Left ventricle myocardium inferior (tissue), 1 donor: ENCODE measurements at regions not wholly inside any gene's neighbourhood (a gene's known extent, or its start where the extent isn't known, plus 50 kb on each side); places are given as distances from the start of the nearest gene placed in this dataset.
"Not testable (repeated sequence)": the region's sequence is repeated elsewhere in the genome, so short reads cannot be mapped to it uniquely, and the experiment has no call there.

Experiments used
- DNase-seq: peaks from one replicate; pipeline ENCODE4 v3.0.0-alpha.2; 2020
- H3K27ac ChIP-seq: fragments of 200-600 bp; replicated peaks from 2 replicates; pipeline ENCODE4 v1.8.0; 2021
- H3K27me3 ChIP-seq: fragments of 200-600 bp; 2 replicates; pipeline ENCODE4 v1.8.0; 2021; ENCODE audit warnings: low read depth
- H3K36me3 ChIP-seq: fragments of 200-600 bp; 2 replicates; pipeline ENCODE4 v1.8.0; 2021
- H3K4me1 ChIP-seq: fragments of 200-600 bp; 2 replicates; pipeline ENCODE4 v1.8.0; 2021
- H3K4me3 ChIP-seq: fragments of 200-600 bp; 2 replicates; pipeline ENCODE4 v1.8.0; 2021; ENCODE audit warnings: mild to moderate bottlenecking, moderate library complexity
- H3K9me3 ChIP-seq: fragments of 200-600 bp; replicated peaks from 2 replicates; pipeline ENCODE4 v1.8.0; 2021
- intact Hi-C: fragments of 100-400 bp; cut with micrococcal nuclease; formaldehyde crosslinking; loops from one replicate; pipeline ENCODE4 v1.11.0; 2022
- TF ChIP-seq, protein P1 (sequence below): fragments of 200-600 bp; IDR thresholded peaks from 2 replicates; pipeline ENCODE4 v1.8.0; 2021; ENCODE audit warnings: antibody characterized with exemption, mild to moderate bottlenecking, borderline replicate concordance
- donor health status: DM: no; HTN: yes; CAD: no; lungs with severe emphysema.

DNA sequence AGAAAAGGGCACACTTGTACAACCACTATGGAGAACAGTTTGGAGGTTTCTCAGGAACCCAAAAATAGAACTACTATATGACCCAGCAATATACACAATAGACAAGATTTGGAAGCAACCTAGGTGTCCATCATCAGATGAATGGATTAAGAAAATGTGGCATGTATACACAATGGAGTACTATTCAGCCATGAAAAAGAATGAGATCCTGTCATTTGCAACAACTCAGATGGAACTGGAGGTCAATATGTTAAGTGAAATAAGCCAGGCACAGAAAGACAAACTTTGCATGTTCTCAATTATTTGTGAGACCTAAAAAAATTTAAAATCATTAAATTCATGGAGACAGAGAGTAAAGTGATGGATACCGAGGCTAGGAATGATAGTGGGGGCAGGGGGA lies 118.8 kb downstream of the ZNF467 start:
- peaks cover 7% of the 10 kb centered on the region for H3K27me3 ChIP-seq
- no peak for DNase-seq
- no peak overlapping the region for H3K27ac ChIP-seq
- TF ChIP-seq, protein P1, sequence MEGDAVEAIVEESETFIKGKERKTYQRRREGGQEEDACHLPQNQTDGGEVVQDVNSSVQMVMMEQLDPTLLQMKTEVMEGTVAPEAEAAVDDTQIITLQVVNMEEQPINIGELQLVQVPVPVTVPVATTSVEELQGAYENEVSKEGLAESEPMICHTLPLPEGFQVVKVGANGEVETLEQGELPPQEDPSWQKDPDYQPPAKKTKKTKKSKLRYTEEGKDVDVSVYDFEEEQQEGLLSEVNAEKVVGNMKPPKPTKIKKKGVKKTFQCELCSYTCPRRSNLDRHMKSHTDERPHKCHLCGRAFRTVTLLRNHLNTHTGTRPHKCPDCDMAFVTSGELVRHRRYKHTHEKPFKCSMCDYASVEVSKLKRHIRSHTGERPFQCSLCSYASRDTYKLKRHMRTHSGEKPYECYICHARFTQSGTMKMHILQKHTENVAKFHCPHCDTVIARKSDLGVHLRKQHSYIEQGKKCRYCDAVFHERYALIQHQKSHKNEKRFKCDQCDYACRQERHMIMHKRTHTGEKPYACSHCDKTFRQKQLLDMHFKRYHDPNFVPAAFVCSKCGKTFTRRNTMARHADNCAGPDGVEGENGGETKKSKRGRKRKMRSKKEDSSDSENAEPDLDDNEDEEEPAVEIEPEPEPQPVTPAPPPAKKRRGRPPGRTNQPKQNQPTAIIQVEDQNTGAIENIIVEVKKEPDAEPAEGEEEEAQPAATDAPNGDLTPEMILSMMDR, result no peak
- no peak overlapping the region for H3K4me3 ChIP-seq
- peaks cover 20% of the 10 kb centered on the region for H3K9me3 ChIP-seq
- no peaks in the 10 kb centered on the region for H3K36me3 ChIP-seq
- no peaks in the 10 kb centered on the region for H3K4me1 ChIP-seq
- intact Hi-C loops, result no loop called here

DNA sequence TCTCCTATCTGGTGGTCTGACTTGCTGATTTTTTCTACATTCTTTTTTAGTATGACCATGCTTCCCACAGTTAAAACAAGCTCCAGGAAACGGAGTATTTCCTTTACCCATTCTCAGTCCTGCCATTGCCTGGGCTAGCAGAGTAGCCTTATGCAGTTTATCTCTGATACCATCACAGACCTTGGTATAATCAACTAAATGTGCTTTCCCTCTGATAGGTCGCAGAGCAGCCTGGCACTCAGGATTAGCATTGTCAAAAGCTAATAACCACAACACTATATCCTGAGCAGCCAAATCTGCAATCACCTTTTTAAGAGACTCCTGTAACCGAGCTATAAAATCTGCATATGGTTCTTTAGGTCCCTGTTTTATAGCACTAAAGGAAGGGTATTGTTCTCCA lies 123.2 kb downstream of the ZNF467 start:
- H3K36me3 ChIP-seq, intact Hi-C loops, H3K4me1 ChIP-seq, H3K27ac ChIP-seq, H3K4me3 ChIP-seq, DNase-seq: not testable (repeated sequence)
- H3K9me3 ChIP-seq, result peaks cover 20% of the 10 kb centered on the region
- H3K27me3 ChIP-seq, result peaks cover 12% of the 10 kb centered on the region

DNA sequence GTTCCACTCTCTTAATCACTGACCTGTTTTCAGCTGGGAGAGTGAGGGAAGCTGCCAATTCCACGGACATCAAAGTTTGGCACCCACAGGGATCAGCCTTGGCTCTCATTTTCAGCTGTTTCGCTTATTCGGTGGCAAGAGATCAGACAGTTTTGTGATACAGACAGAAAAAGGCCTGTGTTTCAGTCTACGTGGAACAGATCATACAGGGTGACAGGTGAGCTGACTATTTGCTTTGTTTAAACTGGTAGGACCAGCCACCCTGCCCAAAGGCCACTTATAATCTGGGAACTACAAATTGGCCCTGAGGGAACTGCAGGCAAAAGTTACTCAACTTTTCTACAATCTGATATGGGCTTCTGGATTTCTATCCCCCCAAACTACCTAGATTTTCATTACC lies 128.6 kb downstream of the ZNF467 start:
- intact Hi-C loops, result no loop called here
- no peak for DNase-seq
- no peaks in the 10 kb centered on the region for H3K36me3 ChIP-seq
- TF ChIP-seq, protein P1, result no peak
- no peaks in the 10 kb centered on the region for H3K9me3 ChIP-seq
- H3K27ac ChIP-seq, result no peak overlapping the region
- H3K4me1 ChIP-seq, result no peaks in the 10 kb centered on the region
- no peak overlapping the region for H3K4me3 ChIP-seq
- H3K27me3 ChIP-seq, result peaks cover 5% of the 10 kb centered on the region

DNA sequence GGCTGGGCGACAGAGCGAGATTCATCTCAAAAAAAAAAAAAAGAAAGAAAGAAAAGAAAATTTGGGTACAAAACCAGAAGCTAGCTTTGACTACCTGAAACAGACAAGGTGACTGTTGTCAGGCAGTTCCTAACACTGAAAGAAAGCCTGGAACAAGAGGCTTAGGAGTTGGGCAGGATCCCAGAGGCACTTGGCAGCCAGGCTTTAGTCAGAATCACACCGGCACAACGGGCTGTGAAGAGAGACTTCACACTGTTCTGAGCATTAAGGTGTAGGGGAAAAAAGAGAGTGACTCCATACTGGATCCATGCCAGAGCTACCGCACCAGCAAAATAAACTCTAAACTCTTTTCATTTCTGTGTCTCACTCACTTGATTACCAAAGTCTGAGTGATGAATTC lies 130.8 kb downstream of the ZNF467 start:
- Histone ChIP-seq H3K9me3 (no peaks in the 10 kb centered on the region), H3K36me3 (no peaks in the 10 kb centered on the region), H3K4me3 (no peak overlapping the region), H3K27me3 (peaks cover 13% of the 10 kb centered on the region), H3K27ac (peak overlapping the region; percentile 16), H3K4me1 (no peaks in the 10 kb centered on the region)
- peak; percentile 53 for DNase-seq
- TF ChIP-seq, protein P1, result no peak
- intact Hi-C loops, result no loop called here

DNA sequence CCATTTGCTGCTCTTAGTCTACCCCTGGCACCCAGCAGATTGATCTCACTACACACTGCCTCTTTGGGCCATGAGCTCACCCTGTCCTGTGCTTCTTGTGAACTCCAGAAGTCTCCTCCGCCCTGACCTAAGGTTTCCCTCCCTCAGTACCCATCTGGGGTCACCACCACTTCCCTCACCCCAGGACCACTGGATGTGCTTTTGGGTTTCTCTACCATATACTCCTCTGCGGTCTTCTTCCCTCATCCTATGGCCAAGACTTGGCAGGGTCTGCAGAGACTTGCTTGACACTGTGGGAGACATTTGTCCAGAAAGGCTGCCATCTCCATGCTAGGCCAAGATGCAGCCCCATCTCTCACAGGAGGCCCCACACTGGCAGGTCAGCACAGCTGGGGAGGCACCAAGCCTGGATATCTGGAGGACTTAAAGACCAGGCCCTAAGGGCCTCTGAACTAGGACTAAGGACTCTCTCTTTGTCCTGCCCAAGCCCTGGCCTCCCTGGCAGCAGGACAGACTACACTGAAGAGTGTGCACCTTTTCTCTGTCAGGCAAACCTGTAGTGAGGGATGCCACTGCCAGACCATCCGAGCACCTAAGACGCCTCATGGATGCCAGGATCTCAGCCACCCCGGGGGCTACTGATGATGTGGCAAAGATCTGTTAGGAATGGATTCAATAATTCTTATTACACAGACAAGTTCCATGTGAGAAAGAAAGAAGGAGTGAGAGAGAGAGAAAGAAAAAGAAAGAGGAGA lies 134.6 kb downstream of the ZNF467 start:
- Histone ChIP-seq H3K4me3 (no peak overlapping the region), H3K36me3 (no peaks in the 10 kb centered on the region), H3K4me1 (no peaks in the 10 kb centered on the region), H3K27ac (no peak overlapping the region), H3K9me3 (no peaks in the 10 kb centered on the region), H3K27me3 (peaks cover 31% of the 10 kb centered on the region)
- intact Hi-C loops, result no loop called here
- no peak for DNase-seq
- TF ChIP-seq, protein P1, result no peak

DNA sequence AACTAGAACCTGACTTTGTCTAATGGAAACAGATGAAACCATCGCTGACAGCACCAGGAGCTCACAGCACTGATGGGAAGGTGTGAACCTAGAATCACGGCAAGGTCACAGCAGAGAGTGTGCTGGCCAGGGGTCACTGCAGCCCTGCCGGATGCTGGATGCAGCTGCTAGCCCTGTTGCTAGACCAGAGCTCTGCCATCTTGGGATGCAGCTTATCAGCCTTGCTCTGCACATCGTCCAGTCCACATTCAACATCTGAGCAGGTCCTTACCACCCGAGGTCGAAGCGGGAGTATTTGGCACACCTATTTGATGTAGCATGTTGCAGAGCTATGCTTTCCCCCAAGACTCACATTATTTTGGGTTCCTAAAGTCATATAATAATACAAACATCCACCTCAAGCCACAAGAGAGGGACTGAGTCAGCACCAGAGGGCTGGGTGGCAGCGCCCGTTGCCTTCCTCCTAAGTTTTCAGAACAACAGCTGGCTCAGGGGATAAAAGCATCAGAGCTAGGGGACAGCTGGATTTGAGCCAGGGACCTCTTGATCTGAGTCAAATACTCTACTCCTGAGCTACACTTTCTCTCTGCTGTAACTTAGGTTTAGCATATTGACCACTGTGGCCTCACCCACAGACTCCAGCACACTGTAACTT lies 135.3 kb downstream of the ZNF467 start:
- TF ChIP-seq, protein P1, result no peak
- Histone ChIP-seq H3K27ac (no peak overlapping the region), H3K4me3 (no peak overlapping the region), H3K36me3 (no peaks in the 10 kb centered on the region), H3K27me3 (peaks cover 38% of the 10 kb centered on the region), H3K4me1 (no peaks in the 10 kb centered on the region), H3K9me3 (no peaks in the 10 kb centered on the region)
- DNase-seq, result no peak
- intact Hi-C loops, result no loop called here
